HG02588 (cell line): ENCODE measurements at regions not wholly inside any gene's neighbourhood (a gene's known extent, or its start where the extent isn't known, plus 50 kb on each side); places are given as distances from the start of the nearest gene placed in this dataset.

Source experiments
- ATAC-seq: cut with Tn5 transposase; IDR thresholded peaks from one replicate; pipeline ENCODE4 v1.9.1; 2021; ENCODE audit warnings: mild to moderate bottlenecking, moderate library complexity; ENCODE audit not compliant: unreplicated experiment

DNA sequence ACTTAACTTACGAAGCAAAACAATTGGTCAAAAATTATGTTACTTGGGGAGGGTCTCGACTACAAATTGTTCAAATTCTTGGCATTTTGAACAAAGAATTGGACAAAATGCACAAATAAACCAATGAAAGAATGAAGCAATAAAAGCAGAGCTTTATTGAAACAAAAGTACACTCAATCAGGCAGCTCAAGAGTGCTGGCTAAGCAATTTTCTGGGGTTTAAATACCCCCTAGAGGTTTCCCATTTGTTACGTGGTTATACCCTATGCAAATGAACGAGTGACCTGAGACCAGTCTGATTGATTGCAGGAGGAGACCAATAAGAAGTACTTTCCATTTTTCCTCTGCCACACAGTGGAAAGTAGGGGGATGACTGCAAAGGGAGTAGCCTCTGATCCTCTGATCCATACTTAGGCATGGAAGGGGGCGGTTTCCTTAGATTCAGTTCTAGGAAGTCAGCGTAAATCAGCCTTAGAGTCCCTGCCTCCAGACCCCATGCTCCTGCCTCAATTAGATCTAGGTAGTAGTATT lies 228.6 kb downstream of the EFNB2 start:
- no peak for ATAC-seq

DNA sequence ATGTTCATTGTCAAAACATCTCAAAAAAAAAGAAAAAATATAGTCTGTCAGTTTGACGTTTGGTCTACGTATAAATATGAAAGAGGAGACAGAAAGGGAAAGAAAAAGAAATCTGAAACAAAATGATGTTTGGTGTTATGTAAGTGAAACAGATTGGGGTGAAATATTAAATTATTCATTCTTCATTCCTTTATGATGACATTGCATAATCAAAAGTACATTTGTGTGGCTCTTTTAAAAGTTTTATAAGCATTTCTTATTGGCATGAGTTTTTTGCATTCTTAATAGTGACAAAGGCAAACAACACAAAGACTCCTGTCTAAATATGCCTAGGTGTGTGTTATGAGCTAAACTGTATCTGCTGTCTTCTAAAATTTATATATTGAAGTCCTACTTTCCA lies 232.6 kb downstream of the EFNB2 start:
- no peak for ATAC-seq

DNA sequence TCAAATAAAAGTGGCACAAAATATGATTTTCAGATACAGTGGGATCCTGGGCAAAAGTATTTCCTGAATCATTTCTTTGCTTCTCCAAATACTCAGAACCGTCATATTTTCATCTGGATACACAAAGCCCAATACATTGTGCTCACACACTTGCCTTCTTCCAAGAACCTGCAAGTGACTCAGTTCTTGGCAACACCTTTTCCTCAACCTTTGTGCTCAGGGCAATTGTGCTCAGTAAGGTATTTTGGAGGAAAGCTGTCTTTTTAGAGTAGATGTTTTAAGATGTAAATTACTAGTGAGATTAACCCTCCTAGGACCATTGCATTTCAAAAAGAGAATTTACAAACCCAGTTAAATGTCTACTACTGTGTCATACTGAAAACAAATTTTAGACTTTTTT lies 233.5 kb downstream of the EFNB2 start:
- no peak for ATAC-seq

DNA sequence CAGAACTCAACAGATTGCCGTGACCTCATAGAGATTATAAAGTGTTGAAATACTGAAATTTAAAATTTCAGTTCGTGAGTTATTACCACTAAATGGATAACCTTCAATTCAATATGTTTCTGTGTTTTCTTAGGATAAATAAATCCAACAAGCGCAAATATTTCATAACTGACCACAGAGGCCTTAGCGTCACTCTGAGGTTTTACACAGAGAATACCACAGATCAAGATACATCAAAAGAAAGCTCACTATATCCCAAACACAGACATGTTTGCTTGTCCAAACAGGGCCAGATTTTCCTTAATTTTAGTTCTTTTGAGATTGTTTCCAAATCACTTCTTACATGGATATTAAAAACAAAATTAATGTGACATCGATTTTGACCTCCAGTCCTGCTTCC lies 235.8 kb downstream of the EFNB2 start:
- no peak for ATAC-seq

DNA sequence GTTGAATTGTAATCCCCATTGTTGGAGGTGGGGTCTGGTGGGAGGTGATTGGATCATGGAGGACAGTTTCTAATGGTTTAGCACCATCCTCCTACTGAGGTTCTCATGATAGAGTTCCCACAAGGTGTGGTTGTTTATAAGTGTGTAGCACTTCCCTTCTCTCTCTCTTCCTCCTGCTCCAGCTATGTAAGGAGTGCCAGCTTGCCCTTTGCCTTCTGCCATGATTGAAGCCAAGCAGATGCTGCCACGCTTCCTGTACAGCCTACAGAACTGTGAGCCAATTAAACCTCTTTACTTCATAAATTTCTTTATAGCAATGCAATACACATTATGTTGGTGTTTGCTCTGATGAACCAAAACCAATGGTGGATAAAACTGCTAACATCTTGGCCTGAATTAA lies 238.2 kb downstream of the EFNB2 start:
- no peak for ATAC-seq

DNA sequence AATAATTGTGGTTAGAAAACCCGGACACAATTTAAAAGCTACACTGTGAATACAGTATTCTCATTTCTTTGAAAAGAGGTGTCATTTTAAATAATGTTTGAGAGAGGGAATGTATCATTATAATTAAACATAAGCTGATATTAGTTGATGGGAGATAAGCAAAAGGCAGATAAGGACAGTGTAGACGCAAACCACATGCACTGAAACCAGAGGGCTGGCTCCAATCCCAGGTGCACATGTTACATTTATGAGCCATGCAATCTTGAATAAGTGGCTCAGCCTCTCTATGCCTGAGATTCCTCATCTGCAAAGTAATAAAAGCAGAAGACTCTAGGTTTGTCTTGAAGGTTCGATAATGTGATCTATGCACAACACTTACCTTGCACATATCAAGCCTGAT lies 238.7 kb downstream of the EFNB2 start:
- no peak for ATAC-seq

DNA sequence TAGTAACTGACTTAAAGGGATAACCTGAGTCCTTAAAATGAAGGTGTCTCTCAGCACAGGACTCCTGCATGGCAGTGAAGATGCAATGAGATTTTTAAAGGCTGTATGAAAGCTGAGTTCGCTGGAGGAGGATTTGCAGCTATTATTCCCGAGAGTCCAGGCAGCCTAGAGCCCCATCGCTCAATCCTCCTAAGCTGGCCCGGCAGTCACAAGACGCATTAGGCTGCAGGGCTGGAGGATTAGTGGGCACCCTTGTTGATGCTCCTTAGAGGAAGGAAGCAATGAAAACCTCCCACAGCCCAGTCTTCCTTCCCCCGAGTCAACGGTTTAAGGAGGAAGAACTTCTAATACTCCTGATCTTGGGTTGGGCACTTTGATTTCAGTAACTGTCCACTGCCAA lies 239.5 kb downstream of the EFNB2 start:
- ATAC-seq, result no peak

DNA sequence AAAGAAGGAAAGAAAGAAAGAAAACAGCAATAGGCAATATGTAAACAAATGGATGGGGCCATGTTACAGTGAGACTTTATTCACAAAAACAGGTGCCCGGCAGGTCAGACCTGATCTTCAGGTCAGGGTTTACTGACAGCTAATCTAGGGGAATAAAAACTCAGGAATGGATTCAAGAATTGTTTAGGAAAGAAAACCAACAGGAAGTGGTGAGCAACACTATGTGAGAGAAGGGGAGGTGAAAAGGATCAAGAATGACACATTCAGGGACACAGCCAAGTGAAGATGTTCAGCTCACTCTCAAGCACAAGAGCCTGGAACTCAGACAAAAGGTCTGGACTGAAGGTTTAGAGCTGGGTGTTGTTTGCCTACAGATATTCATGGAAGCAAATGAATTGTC lies 244.5 kb downstream of the EFNB2 start:
- ATAC-seq, result no peak

DNA sequence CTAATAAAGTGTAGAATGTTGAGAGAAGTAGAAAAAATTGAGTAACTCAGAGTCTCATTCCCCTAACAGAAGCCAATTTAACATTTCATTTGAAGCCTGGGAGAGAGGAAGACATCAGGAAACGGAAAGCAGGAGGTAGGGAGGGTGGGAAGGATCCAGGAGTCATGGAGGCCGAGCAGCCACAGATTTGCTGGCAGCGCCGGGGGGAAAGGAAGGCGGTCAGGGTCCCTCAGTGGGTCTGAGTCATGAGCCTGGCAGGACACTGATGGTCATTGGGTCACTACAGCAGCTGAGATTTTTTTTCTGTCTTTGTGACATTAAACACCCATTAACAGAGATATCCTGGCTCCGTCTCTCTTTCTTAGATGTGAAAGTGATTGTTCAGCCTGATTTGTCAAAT lies 248.1 kb downstream of the EFNB2 start:
- ATAC-seq, result no peak

DNA sequence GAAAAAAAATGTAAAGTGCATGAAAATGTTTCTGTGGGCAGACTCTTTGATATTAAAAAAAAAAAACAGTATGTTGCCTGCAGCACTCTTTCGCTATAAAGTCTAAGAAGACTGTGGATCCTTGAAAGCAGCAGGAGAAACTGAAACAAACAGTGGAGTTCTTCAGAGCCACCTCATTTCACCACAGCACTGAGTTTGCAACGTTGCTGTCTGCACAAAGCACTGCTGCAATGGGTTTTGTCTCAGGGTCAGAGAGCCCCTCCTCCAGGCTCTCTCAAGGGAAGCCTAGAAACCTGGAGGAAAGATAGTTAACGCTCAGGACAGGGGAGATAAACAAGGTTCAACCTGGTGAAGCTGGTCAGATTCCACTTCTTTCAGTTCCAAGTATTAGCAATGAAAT lies 248.7 kb downstream of the EFNB2 start:
- ATAC-seq, result no peak

DNA sequence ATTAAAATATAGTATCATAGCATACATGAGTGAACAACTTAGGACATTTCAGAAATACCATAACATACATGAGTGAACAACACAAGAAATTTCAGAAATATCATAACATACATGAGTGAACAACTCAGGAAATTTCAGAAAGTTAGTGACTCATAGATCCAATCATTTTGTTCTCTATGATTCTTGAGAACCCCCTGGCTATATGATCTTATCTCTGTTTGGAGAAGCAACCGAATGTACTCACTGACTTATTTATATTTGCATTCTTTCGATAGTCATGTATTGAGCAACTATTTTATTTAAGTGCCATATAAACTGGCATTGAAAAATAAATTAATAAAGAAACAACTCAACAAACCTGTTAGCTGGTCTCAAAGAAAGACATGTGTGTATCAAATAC lies 251.1 kb downstream of the EFNB2 start:
- ATAC-seq, result no peak

DNA sequence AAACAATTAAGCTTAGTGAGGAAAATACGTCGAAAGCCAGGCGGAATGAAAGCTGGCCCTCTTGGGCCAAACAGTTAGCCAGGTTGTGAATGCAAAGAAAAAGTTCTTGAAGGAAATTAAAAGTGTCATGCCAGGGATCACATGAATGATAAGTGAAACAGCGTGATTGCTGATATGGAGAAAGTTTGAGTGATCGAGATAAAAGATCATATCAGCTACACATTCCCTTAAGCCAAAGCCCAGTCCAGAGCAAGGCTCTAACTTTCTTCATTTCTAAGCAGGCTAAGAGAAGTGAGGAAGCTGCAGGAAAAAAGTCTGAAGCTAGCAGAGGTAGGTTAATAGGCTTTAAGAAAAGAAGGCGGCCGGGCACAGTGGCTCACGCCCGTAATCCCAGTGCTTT lies 254.0 kb downstream of the EFNB2 start:
- no peak for ATAC-seq

DNA sequence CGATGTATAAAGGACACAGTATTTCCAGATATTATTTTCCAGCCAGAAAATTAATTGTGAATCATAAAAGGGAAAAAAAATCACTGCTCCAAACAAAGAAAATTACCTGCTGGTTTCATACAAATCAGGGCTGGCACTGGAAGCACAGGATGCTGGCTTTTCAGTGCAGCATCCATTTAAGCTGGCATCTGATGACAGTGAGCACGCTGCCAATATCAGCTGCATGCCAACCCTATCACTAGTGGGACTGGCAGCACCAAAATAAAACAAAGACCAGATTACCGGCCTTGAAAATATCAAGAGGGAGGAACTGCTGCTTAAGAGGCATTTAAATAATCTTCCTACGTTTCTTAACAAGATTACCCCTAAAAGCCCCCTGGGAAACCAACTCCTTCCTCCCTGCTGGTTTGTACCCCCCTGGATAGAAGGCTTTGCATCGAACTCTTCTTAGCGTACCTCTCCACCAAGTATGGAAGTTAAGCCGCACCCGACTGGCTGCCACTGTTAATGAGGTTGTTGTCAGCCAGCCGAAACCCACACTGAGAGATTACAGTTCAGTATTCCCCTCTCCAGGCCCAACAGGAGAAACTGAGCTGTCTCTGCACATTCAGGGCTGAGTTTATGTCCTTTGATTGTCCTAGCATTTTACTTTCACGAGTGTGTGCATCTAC lies 257.8 kb downstream of the EFNB2 start:
- ATAC-seq, result no peak

DNA sequence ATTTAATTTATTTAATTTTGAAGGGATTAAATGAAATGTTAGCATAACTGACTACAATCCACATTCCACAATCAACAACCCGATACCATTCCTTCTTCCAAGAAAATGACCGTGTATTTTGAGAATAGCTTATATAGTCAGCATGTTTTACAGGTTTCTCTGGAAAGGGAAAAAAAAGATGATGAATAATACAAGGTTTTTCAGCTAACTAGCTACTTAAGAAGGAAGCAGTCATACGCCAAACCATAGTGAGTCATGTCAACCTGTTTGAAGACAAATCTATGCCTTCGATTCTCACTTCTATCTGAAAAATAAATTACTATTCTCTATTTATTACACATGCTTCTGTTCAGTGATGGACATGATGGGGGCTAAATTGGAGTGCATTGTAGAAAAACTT lies 258.6 kb downstream of the EFNB2 start:
- no peak for ATAC-seq

DNA sequence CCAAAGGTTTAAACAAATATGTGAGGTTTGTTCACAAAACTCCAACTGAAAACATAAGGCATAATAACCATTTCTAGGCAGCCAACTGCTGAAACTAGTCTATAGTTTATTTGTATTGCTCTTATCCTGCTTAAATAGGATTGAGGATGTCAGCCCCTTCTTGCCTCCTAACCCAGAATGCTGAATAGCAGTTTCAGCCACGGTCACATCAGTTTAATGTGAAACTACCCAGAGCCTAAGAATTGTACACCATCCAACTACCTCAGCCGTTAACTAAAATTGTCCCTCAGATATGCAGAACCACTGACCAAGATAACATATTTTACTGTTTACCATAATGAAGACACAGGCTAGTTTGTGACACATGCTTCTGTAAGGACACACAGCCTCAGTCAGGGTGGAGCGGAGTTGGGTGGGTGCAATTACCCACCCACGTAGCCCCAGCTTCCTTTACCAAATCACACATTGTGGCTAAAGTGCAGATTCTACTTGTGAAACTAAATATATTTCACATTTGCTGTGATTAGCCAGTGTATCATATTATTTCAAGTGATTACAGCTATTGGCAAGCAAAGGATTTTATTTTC lies 259.9 kb downstream of the EFNB2 start:
- ATAC-seq, result no peak

DNA sequence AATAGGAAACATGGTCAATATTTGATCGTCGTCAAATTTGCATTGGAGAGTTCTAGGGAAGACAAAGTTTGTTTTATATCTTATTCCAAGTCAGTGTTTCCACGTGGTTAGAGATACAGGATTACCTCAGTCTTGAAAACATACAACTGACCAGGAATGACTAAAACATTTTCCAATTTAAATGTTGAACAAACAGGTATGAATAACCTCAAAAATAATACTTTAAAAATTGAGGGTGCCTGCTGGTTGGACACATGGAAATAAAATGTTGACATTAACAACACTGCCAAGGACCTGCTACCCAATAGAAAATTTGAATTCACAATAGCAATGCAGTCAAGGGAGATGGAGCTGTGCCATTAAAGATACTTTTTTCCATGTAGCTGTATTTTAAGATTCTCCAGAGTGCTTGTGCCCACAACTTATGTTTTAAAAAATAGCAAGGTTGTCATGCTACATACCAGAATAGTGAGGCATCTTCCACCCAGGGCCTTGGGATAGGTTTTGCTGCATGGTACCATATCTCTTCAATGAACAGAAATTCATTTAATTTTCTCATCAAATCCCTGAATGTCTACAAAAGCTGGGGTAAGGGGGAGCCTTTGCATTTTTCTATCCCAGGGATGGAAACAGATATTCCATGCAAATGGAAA lies 260.8 kb downstream of the EFNB2 start:
- ATAC-seq, result no peak

DNA sequence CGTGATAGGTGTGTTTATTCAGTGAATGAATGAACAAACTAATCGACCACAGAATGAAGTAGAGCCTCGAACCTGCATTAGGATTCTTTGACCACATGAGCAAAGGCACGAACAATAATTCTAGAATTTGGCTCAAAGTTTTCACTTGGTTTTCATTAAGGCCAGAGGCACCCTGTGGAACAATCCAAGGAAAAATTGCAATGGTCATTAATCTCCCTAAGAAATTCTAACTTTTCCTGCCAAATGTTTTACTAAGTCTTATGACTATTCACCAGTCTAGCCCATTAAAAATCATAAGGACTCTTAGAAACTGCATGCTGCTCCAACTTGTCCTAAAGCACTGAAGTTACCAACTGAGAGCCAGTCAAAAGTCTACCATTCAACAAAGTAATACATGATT lies 271.7 kb downstream of the EFNB2 start:
- ATAC-seq, result no peak

DNA sequence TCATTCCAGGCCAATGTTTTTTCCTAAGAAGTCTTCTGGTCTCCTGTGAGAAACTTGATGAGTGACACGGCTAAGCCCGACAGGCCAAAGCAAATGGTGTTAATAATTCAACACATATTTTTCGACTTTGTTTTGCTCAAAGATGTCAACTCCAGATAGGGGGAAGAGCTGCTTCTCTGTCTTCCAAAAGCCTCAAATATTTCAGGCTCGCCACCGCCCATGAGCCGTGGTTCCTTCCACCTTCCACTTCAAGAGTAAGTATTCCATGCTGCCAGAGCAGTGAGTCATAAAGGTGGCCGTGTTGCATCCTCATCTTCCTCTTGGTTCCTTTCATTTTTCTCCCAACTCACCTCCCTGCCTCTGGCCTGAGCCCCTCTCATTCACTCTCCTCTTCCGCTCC lies 272.6 kb downstream of the EFNB2 start:
- ATAC-seq, result no peak

DNA sequence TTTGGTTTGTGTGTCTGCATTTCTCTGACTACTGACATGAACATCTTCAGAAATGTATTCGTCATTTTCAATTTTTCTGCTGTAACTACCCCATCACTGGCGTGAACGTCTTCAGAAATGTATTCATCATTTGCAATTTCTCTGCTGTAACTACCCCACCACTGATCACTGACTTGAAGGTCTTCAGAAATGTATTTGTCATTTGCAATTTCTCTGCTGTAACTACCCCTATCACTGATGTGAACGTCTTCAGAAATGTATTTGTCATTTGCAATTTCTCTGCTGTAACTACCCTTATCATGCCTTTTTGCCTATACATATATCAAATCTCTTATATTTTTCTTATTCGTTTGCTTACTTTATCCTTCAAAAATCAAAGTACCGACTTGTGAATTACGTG lies 274.0 kb downstream of the EFNB2 start:
- ATAC-seq, result no peak

DNA sequence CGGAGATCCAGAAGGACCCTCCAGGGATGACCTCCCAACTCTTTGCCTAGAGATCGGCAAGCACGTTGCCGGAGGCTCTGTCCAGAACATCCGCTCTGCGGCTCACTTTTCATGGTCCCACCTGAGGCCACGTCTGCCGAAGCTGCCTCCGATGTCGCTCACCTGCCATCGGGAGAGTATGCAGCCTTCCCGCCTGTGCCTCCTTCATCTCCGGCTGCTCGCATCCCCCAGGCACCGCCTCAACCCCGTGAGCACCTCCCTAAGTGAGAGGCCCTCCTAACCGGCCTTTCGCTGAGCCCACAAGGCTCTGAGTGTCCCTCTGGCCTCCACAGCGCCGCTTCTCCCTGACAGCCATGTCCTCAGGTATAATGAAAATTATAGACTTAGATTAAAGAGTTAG lies 275.1 kb downstream of the EFNB2 start:
- ATAC-seq, result no peak

DNA sequence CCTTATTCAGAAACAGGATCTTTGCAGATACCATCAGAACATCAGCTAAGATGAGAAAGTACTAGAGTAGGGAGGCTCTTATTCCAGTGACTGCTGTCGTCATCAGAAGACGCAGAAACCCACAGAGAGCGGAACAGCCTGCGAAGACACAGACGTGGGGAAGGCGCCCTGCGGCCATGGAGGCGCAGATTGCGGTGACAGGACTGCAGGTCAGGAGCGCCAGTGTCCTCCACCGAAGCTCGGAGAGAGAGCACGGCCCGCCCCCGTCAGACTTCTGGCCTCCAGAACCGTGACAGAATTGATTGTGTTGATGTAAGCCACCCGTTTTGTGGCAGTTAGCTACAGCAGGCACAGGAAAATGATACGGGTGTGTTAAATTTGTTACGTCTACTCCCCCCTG lies 275.5 kb downstream of the EFNB2 start:
- ATAC-seq, result no peak

DNA sequence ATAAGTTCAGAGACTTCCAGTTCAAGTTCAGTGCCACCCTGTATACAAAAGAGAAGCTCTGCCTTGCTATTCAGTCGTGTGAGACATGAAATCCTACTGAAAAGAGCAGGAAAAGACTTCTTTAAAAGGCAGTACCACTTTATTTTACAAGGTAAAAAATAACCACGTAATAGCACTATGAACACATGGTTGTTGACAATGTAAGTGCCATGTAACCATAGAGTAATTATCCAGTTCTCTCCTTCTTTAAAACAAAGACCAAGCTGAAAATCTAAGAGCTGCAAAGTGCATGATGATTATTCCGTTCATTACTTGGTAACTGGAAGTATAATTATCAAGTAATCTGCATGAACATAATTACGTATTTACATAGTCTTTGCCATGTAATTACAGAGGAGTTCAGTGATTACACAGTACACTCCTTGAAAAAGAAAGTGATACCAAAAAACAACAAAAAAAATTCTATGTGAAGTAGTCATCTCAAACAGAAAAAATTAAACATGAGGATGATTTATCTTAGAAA lies 288.7 kb downstream of the EFNB2 start:
- no peak for ATAC-seq
